Calu3 (cell line): ENCODE measurements at regions not wholly inside any gene's neighbourhood (a gene's known extent, or its start where the extent isn't known, plus 50 kb on each side); places are given as distances from the start of the nearest gene placed in this dataset.

ENCODE experiments used
- BruUV-seq: library from RNA; stranded (reverse); fragments of 400-500 nt; replicated peaks from 2 replicates; lab custom pipeline; 2021; lab: Mats Ljungman, UMichigan
- CTCF ChIA-PET: fragments of 300-600 bp; sonication (Branson Sonifier 250); formaldehyde crosslinking; loops from one replicate; lab custom pipeline; 2022; ENCODE audit warnings: antibody characterized with exemption; lab: Charles Lee
- DNase-seq: peaks from one replicate; pipeline ENCODE4 v3.0.0; 2022
- H3K27ac Mint-ChIP-seq: one replicate; pipeline ENCODE4 v1.8.0; 2022; ENCODE audit warnings: mixed read lengths; ENCODE audit not compliant: unreplicated experiment
- H3K27me3 Mint-ChIP-seq: one replicate; pipeline ENCODE4 v1.8.0; 2022; ENCODE audit warnings: mixed read lengths; ENCODE audit not compliant: unreplicated experiment
- H3K36me3 Mint-ChIP-seq: one replicate; pipeline ENCODE4 v1.8.0; 2022; ENCODE audit warnings: mild to moderate bottlenecking, moderate library complexity, mixed read lengths; ENCODE audit not compliant: insufficient read depth, unreplicated experiment
- H3K4me1 Mint-ChIP-seq: one replicate; pipeline ENCODE4 v1.8.0; 2022; ENCODE audit warnings: mild to moderate bottlenecking, low read depth, mixed read lengths; ENCODE audit not compliant: unreplicated experiment
- H3K4me3 Mint-ChIP-seq: one replicate; pipeline ENCODE4 v1.8.0; 2022; ENCODE audit warnings: mild to moderate bottlenecking, low read depth, moderate library complexity, mixed read lengths; ENCODE audit not compliant: unreplicated experiment
- H3K9me3 Mint-ChIP-seq: one replicate; pipeline ENCODE4 v1.8.0; 2022; ENCODE audit warnings: low read depth, mixed read lengths; ENCODE audit not compliant: unreplicated experiment
- CTCF ChIP-seq: fragments of 200-600 bp; IDR thresholded peaks from one replicate; pipeline ENCODE4 v1.8.0; 2022; ENCODE audit warnings: antibody characterized with exemption; ENCODE audit not compliant: unreplicated experiment
- intact Hi-C: fragments of 100-400 bp; cut with micrococcal nuclease; formaldehyde crosslinking; loops from one replicate; pipeline ENCODE4 v1.10.0; 2022; ENCODE audit not compliant: unreplicated experiment

DNA sequence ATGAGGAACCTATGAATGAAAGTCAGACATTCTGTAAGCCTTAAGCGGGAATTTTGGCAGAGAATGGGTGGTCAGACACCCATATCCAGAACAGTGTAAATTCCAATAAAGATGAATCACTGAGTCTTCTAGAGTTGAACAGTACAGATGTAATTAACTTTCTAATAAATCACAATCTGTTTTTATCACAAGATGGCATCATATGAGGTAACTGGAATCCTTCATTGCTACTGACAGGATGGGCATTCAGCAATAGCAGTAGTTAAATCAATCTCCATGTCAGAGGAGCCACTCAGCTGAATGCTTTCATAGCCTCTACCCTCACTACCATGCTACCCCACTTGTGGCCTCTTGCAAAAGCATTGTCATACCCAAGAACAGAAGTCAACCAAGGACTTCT, 690.3 kb downstream of the AMY1C start:
- intact Hi-C loops = no loop called here
- Mint-ChIP-seq H3K27ac (no peak overlapping the region), H3K4me1 (no peaks in the 10 kb centered on the region), H3K36me3 (no peaks in the 10 kb centered on the region), H3K4me3 (no peak overlapping the region), H3K27me3 (no peaks in the 10 kb centered on the region), H3K9me3 (peaks cover 6% of the 10 kb centered on the region)
- no peak for TF ChIP-seq CTCF
- DNase-seq = no peak
- BruUV-seq = no TSS peak
- CTCF ChIA-PET = no interaction called here

GRCh38 chr1:104456724-104457123, 707.0 kb downstream of the AMY1C start:
- intact Hi-C loops = no loop called here
- BruUV-seq = no TSS peak
- Mint-ChIP-seq H3K4me3 (no peak overlapping the region), H3K4me1 (no peaks in the 10 kb centered on the region), H3K27ac (no peak overlapping the region), H3K9me3 (peaks cover 8% of the 10 kb centered on the region), H3K27me3 (no peaks in the 10 kb centered on the region), H3K36me3 (no peaks in the 10 kb centered on the region)
- TF ChIP-seq CTCF = no peak
- CTCF ChIA-PET = no interaction called here
- no peak for DNase-seq

DNA sequence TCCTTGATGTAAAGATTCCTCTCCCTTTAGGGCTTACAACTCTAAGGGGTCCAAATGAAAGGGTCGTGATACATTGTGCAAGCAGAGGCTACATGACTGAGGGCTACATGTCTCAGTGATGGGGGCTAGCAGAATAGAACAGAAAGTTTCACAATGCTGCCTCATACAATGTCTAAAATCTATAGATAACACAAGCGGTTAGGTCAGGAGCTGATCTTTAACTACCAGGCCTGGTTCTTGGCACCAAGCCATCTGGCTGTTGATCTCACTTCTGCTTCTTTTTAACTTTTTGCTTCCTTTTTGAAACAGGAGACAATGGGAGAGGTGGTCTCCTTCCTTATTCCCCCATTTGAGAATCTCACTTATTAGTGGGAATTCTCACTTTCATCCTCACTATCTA, 710.2 kb downstream of the AMY1C start:
- no peak for TF ChIP-seq CTCF
- BruUV-seq = no TSS peak
- no peak for DNase-seq
- no peak overlapping the region for H3K4me3 Mint-ChIP-seq
- H3K27me3 Mint-ChIP-seq = no peaks in the 10 kb centered on the region
- intact Hi-C loops = no loop called here
- no peaks in the 10 kb centered on the region for H3K36me3 Mint-ChIP-seq
- peaks cover 10% of the 10 kb centered on the region for H3K9me3 Mint-ChIP-seq
- H3K27ac Mint-ChIP-seq = no peak overlapping the region
- no peaks in the 10 kb centered on the region for H3K4me1 Mint-ChIP-seq
- CTCF ChIA-PET = no interaction called here

GRCh38 chr1:104460880-104461279, 711.2 kb downstream of the AMY1C start:
- intact Hi-C loops = no loop called here
- BruUV-seq = no TSS peak
- no peaks in the 10 kb centered on the region for H3K27me3 Mint-ChIP-seq
- no peaks in the 10 kb centered on the region for H3K4me1 Mint-ChIP-seq
- no peak overlapping the region for H3K4me3 Mint-ChIP-seq
- no peak for DNase-seq
- no peak for TF ChIP-seq CTCF
- no peaks in the 10 kb centered on the region for H3K36me3 Mint-ChIP-seq
- H3K9me3 Mint-ChIP-seq = peaks cover 10% of the 10 kb centered on the region
- no peak overlapping the region for H3K27ac Mint-ChIP-seq
- CTCF ChIA-PET = no interaction called here
